ENCODE measurements at regions not wholly inside any gene's neighbourhood (a gene's known extent, or its start where the extent isn't known, plus 50 kb on each side); places are given as distances from the start of the nearest gene placed in this dataset.
"Not testable (repeated sequence)": the region's sequence is repeated elsewhere in the genome, so short reads cannot be mapped to it uniquely, and the experiment has no call there.

DNA sequence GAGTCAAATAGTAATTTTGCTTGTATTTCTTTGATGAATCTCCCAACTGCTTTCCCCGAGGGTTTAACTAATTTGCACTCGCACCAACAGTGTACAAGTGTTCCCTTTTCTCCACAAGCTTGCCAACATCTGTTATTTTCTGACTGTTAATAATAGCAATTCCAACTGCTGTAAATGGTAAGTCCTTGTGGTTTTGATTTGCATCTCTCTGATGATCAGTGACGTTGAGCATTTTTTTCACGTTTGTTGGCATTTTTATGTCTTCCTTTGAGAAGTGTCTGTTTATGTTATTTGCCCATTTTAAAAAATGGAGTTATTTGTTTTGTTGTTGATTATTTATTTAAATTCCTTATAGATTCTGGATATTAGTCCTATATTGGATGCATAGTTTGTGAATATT, 399.8 kb upstream of the MAN1A1 start:
- H3K27me3 ChIP-seq (ENCODE audit: control insufficient read depth, insufficient read depth, low read length), result no peaks in the 10 kb centered on the region
- no peaks in the 10 kb centered on the region for H3K4me1 ChIP-seq (ENCODE audit: control insufficient read depth, insufficient read depth, low read length)
- no peak overlapping the region for H3K27ac ChIP-seq (ENCODE audit: low read depth, low read length)
- H3K9ac ChIP-seq (ENCODE audit: low read length), result no peak overlapping the region
- no peak overlapping the region for H3K4me3 ChIP-seq (ENCODE audit: low read length)
- no peaks in the 10 kb centered on the region for H3K36me3 ChIP-seq (ENCODE audit: control insufficient read depth, insufficient read depth, low read length)

DNA sequence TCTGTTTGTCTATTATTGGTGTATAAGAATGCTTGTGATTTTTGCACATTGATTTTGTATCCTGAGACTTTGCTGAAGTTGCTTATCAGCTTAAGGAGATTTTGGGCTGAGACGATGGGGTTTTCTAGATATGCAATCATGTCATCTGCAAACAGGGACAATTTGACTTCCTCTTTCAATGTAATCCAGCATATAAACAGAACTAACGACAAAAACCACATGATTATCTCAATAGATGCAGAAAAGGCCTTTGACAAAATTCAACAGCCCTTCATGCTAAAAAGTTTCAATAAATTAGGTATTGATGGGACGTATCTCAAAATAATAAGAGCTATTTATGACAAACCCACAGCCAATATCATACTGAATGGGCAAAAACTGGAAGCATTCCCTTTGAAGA, 399.0 kb upstream of the MAN1A1 start:
- not testable (repeated sequence) for H3K4me3 ChIP-seq (ENCODE audit: low read length); H3K27ac ChIP-seq (ENCODE audit: low read depth, low read length); H3K9ac ChIP-seq (ENCODE audit: low read length); H3K36me3 ChIP-seq (ENCODE audit: control insufficient read depth, insufficient read depth, low read length); H3K27me3 ChIP-seq (ENCODE audit: control insufficient read depth, insufficient read depth, low read length); H3K4me1 ChIP-seq (ENCODE audit: control insufficient read depth, insufficient read depth, low read length)

DNA sequence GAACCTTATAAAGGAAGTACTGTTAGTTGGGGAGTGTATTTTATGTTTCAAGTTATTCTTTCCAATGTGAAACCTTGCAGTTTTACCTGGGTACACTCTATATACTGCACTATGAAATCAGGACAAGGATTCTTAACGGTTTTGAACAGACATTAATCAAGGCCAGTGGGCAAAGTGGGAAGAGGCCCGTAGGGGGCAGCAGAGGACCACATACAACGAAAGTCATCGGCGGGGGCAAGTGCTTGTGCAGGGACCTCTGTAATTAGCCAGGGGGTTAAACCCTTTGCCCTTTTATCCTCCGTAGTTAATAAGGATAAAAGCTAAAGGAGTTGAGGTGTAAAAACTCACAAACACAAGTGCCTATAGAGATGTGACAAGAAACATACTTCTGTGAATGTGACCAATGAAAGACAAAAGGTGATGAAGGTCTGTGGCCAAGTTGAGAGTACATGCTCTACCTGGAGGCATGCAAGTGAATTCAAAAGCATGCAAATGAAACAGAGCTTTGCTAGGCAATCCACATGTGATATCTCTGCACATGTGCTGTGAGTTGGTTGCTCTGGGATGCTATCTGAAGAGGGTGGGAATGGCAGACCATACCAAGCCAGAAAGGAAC, 392.7 kb upstream of the MAN1A1 start:
- no peaks in the 10 kb centered on the region for H3K27me3 ChIP-seq (ENCODE audit: control insufficient read depth, insufficient read depth, low read length)
- no peak overlapping the region for H3K4me3 ChIP-seq (ENCODE audit: low read length)
- H3K9ac ChIP-seq (ENCODE audit: low read length), result no peak overlapping the region
- no peaks in the 10 kb centered on the region for H3K4me1 ChIP-seq (ENCODE audit: control insufficient read depth, insufficient read depth, low read length)
- H3K27ac ChIP-seq (ENCODE audit: low read depth, low read length), result no peak overlapping the region
- H3K36me3 ChIP-seq (ENCODE audit: control insufficient read depth, insufficient read depth, low read length), result no peaks in the 10 kb centered on the region

DNA sequence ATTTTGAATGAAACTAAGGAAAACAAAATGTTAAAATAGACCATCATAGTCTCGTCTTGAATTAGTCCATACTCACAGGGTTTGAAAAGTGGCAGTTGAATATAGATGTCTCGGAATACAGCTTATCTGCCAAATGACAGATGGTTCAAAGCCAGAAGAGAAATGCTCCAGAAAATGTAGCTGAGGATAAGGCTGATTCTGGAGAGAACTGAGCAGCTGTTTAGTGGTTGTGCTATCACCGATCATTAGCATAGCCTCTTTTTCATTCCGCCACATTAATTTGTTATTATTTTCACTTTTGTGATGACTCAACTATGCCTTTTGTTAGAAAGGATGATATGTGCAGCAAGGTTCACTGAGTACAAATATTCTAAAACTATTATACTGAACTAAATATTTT, 390.2 kb upstream of the MAN1A1 start:
- Histone ChIP-seq H3K4me3 (ENCODE audit: low read length) (no peak overlapping the region), H3K36me3 (ENCODE audit: control insufficient read depth, insufficient read depth, low read length) (no peaks in the 10 kb centered on the region), H3K4me1 (ENCODE audit: control insufficient read depth, insufficient read depth, low read length) (peaks cover 6% of the 10 kb centered on the region), H3K9ac (ENCODE audit: low read length) (no peak overlapping the region), H3K27me3 (ENCODE audit: control insufficient read depth, insufficient read depth, low read length) (no peaks in the 10 kb centered on the region), H3K27ac (ENCODE audit: low read depth, low read length) (no peak overlapping the region)

DNA sequence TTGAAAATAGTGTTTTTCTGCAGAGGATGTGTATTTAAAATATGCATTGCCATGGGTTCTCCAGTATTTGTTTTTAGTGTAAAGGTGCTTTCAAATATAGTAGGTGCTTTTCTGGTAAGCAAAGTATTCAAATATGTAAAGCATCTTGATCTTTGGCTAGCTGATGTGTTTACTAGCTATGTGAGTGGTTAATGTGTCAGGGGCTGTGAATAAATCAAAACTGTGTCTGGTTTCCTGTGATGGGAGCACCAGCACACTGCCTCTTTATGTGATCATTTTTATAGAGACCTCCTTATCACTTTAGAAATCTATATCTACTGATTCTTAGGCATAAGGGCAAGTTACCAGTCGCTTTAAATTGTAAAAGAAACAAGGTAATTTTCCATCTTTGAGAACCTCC, 388.9 kb upstream of the MAN1A1 start:
- Histone ChIP-seq H3K4me1 (ENCODE audit: control insufficient read depth, insufficient read depth, low read length) (peaks cover 6% of the 10 kb centered on the region), H3K27ac (ENCODE audit: low read depth, low read length) (no peak overlapping the region)

DNA sequence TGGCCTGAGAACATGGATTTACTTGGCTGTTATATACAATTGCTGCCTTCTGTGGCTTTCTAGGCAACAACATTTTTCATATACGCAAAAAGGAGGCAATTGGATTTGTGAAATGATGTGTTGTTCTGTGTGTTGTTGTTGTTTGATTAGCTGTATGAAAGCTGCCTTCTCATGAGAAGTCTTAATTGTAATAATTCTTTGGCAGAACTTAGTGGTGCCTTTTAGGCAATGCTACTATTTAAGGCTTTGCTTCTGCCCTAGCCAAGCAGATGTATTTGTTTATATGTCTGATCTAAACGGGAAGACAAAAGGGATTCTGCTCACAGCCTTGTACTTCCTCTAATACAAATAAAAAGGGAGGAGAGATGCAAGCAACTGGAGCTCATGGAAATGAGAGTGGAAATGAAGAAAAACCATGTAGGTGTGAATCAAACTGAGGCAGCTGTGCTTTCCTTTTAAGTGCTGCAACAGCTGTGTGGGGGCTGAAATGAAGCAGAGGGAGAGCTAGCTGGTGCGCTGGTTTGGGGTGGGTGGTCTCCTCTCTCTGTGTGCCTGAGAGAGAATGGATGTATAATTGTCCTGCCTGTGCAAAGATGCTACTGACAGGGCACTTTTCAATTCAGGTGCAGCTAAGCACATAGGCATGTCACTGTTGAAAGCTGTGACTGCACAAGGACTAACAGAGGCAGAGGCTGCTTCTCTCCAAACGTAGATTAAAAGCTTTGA, 386.9 kb upstream of the MAN1A1 start:
- Histone ChIP-seq H3K9ac (ENCODE audit: low read length) (no peak overlapping the region), H3K36me3 (ENCODE audit: control insufficient read depth, insufficient read depth, low read length) (no peaks in the 10 kb centered on the region), H3K27ac (ENCODE audit: low read depth, low read length) (no peak overlapping the region), H3K4me3 (ENCODE audit: low read length) (no peak overlapping the region), H3K27me3 (ENCODE audit: control insufficient read depth, insufficient read depth, low read length) (no peaks in the 10 kb centered on the region), H3K4me1 (ENCODE audit: control insufficient read depth, insufficient read depth, low read length) (peaks cover 6% of the 10 kb centered on the region)

More for the DNA sequence above, 388.9 kb upstream of the MAN1A1 start:
- Histone ChIP-seq H3K4me3 (ENCODE audit: low read length) (no peak overlapping the region), H3K36me3 (ENCODE audit: control insufficient read depth, insufficient read depth, low read length) (no peaks in the 10 kb centered on the region), H3K27me3 (ENCODE audit: control insufficient read depth, insufficient read depth, low read length) (no peaks in the 10 kb centered on the region), H3K9ac (ENCODE audit: low read length) (no peak overlapping the region)

DNA sequence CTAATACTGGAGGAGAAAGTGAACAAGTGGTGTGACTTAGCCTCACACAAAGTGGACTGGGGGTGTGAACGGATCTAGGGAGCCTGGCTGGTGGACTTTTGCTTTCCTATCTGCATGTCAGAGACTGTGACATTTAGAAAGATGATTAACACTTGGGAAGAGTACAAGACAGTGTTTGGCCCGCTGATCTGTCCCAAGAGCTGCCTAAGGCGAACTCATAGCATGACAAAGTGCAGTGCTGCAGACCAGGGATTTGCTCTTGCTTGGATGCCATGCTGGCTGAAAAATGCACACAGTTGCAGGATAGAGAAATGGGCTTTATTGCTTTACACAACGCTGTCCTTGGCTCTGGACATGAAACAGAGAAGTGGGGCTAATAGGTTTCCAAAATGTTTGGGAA, 386.0 kb upstream of the MAN1A1 start:
- H3K4me1 ChIP-seq (ENCODE audit: control insufficient read depth, insufficient read depth, low read length), result peaks cover 6% of the 10 kb centered on the region
- H3K27me3 ChIP-seq (ENCODE audit: control insufficient read depth, insufficient read depth, low read length), result no peaks in the 10 kb centered on the region
- no peak overlapping the region for H3K4me3 ChIP-seq (ENCODE audit: low read length)
- H3K9ac ChIP-seq (ENCODE audit: low read length), result no peak overlapping the region
- no peaks in the 10 kb centered on the region for H3K36me3 ChIP-seq (ENCODE audit: control insufficient read depth, insufficient read depth, low read length)
- H3K27ac ChIP-seq (ENCODE audit: low read depth, low read length), result no peak overlapping the region

DNA sequence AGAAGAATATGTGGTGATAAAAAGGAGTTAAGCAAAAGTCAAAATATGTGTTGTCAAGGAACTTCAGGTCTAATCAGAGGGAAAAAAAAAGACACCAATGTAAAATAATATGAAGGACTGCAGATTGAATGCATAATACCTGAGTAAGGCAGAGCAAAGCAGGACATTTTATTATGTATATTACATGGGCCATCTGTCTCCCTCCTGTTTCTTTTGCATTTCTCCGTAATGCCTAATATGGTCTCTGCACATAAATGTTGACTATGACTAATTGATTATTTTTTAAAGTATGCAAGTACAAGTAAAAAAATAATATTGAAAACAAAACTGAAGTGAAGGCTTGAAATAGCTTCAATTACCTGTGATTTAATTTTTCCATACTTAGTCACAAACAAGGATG, 384.7 kb upstream of the MAN1A1 start:
- Histone ChIP-seq H3K27me3 (ENCODE audit: control insufficient read depth, insufficient read depth, low read length) (no peaks in the 10 kb centered on the region), H3K4me3 (ENCODE audit: low read length) (no peak overlapping the region), H3K4me1 (ENCODE audit: control insufficient read depth, insufficient read depth, low read length) (peaks cover 6% of the 10 kb centered on the region), H3K9ac (ENCODE audit: low read length) (no peak overlapping the region), H3K36me3 (ENCODE audit: control insufficient read depth, insufficient read depth, low read length) (no peaks in the 10 kb centered on the region), H3K27ac (ENCODE audit: low read depth, low read length) (no peak overlapping the region)

DNA sequence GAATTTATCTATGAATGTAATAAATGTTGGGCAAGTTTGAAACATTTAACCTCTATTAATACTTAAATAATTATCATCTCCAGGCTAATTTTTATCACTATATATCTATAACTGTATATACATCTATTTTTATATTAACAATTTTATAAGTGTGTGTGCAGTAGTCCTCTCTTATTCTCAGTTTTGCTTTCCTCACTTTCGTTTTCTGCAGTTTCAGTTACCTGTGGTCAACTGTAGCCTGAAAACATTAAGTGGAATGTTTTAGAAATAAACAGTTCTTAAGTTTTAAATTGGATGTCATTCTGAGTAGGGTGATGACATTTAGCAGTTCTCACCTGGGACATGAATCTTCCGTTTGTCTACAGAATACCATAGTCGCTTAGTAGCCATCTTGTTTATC, 379.4 kb upstream of the MAN1A1 start:
- Histone ChIP-seq H3K27me3 (ENCODE audit: control insufficient read depth, insufficient read depth, low read length) (no peaks in the 10 kb centered on the region), H3K4me1 (ENCODE audit: control insufficient read depth, insufficient read depth, low read length) (no peaks in the 10 kb centered on the region), H3K4me3 (ENCODE audit: low read length) (no peak overlapping the region), H3K9ac (ENCODE audit: low read length) (no peak overlapping the region), H3K36me3 (ENCODE audit: control insufficient read depth, insufficient read depth, low read length) (no peaks in the 10 kb centered on the region), H3K27ac (ENCODE audit: low read depth, low read length) (no peak overlapping the region)

DNA sequence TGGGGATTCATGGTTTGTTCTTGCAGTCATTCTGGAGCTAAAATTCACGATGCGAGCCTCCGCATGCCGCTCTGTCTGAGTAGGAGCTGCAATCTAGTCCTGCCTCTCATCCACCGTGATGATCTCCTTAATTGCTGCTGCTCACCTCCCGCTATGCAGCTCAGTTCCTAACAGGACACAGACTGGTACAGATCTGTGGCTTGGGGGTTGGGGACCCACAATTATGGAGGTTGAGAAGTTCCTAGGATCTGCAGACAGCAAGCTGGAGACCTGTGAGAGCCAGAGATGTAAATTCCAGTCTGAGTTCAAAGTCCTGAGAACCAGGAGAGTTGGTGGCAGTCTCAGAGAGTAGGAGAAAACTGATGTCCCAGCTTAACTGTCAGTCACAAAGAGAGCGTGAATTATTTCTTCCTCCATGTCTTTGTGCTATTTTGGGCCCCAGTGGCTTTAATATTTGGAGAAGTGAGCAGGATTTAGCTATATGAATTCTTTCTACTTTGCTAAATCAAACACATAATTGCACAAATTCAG, 378.7 kb upstream of the MAN1A1 start:
- Histone ChIP-seq H3K4me1 (ENCODE audit: control insufficient read depth, insufficient read depth, low read length) (no peaks in the 10 kb centered on the region), H3K9ac (ENCODE audit: low read length) (no peak overlapping the region), H3K27ac (ENCODE audit: low read depth, low read length) (no peak overlapping the region), H3K4me3 (ENCODE audit: low read length) (no peak overlapping the region), H3K36me3 (ENCODE audit: control insufficient read depth, insufficient read depth, low read length) (no peaks in the 10 kb centered on the region), H3K27me3 (ENCODE audit: control insufficient read depth, insufficient read depth, low read length) (no peaks in the 10 kb centered on the region)

DNA sequence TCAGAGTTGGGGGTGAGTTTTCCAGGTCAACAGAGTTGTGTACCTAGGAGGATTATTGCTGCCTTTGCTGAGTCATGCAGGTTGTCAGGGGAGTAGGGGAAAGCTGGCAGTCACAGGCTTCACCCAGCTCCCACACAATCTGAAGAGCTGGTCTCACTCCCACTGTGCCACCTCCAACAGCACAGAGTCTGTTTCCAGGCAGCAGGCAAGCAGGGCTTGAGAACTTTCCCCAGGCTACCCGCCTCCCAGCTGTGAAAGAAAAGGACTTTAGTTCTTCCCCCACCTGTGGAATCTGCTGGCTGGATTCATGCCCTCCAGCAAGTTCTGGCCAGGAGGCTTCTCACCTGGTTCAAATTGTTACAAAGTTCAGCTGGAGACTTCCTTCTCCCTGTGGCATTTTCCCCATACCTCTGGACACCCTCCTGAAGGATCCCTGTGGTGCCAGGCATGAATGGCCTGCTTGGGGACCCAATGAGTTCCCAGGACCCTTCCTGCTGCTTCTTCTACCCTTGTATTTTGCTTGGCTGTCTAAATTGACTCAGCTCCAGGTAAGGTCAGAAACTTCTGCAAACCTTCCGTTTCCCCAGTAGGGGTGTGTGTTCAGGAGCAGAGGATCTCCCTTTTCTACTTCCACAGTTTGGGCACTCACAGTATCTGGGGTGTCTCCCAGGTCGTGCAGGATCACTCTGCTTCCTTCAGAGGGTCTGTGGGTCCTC, 378.1 kb upstream of the MAN1A1 start:
- no peak overlapping the region for H3K4me3 ChIP-seq (ENCODE audit: low read length)
- H3K9ac ChIP-seq (ENCODE audit: low read length), result no peak overlapping the region
- no peak overlapping the region for H3K27ac ChIP-seq (ENCODE audit: low read depth, low read length)
- H3K36me3 ChIP-seq (ENCODE audit: control insufficient read depth, insufficient read depth, low read length), result no peaks in the 10 kb centered on the region
- H3K4me1 ChIP-seq (ENCODE audit: control insufficient read depth, insufficient read depth, low read length), result no peaks in the 10 kb centered on the region
- no peaks in the 10 kb centered on the region for H3K27me3 ChIP-seq (ENCODE audit: control insufficient read depth, insufficient read depth, low read length)

DNA sequence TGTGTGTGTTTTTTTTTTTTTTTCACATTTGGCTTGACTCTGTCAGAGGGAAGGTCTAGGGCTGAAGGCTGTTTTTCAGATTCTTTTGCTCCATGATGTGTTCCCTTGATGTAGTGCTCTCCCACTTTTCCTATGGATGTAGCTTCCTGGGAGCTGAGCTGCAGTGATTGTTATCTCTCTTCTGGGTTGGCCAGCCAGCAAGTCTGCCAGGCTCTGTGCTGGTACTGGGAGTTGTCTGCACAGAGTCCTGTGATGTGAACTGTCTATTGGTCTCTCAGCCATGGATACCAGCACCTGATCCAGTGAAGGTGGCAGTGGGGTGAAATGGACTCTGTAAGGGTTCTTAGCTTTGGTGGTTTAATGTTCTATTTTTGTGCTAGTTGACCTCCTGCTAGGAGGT, 377.4 kb upstream of the MAN1A1 start:
- not testable (repeated sequence) for H3K36me3 ChIP-seq (ENCODE audit: control insufficient read depth, insufficient read depth, low read length); H3K27ac ChIP-seq (ENCODE audit: low read depth, low read length); H3K4me1 ChIP-seq (ENCODE audit: control insufficient read depth, insufficient read depth, low read length); H3K4me3 ChIP-seq (ENCODE audit: low read length); H3K9ac ChIP-seq (ENCODE audit: low read length); H3K27me3 ChIP-seq (ENCODE audit: control insufficient read depth, insufficient read depth, low read length)

Measured in rectal smooth muscle tissue (tissue), 1 donor.